NT2/D1 (cell line): ENCODE measurements at regions not wholly inside any gene's neighbourhood (a gene's known extent, or its start where the extent isn't known, plus 50 kb on each side); places are given as distances from the start of the nearest gene placed in this dataset.

ENCODE experiments used
- SUZ12 ChIP-seq: IDR thresholded peaks from 2 replicates; pipeline ENCODE4 v1.6.1; 2011; ENCODE audit not compliant: insufficient read length, insufficient read depth; ENCODE audit errors: extremely low read depth
- ZNF274 ChIP-seq: IDR thresholded peaks from 2 replicates; pipeline ENCODE4 v1.6.1; 2011; ENCODE audit warnings: mild to moderate bottlenecking, low read depth, low read length

DNA sequence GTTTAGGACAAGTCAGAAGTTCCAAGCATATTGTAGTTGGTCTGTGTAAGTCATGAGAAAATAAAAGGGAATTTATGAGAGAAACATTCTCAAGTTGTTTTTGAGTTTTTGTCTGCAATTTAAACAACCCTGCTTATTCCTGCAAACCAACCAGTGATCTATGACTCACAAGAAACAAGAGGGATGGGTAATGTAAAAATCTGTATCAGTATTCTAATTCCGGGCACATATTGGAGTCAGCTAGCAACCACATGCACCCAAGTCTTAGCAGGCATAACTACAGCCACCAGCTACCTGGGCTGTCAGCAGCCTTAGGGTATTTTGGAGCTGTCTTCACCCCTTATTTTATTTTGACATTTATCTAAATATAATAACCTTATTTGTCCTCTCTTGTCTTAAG is 128.7 kb upstream of the APC start:
- TF ChIP-seq SUZ12 (no peak), ZNF274 (no peak)
